WTC11 (cell line): ENCODE measurements at regions not wholly inside any gene's neighbourhood (a gene's known extent, or its start where the extent isn't known, plus 50 kb on each side); places are given as distances from the start of the nearest gene placed in this dataset.

Source experiments
- CREB1 ChIP-seq: sonication (generic); formaldehyde crosslinking; IDR thresholded peaks from 2 replicates; pipeline ENCODE4 v1.8.0; 2023; ENCODE audit warnings: mild to moderate bottlenecking, missing genetic modification reagents
- NFE2L1 ChIP-seq: sonication (generic); formaldehyde crosslinking; IDR thresholded peaks from 2 replicates; pipeline ENCODE4 v1.8.1; 2023; ENCODE audit warnings: missing genetic modification reagents
- NR1H2 ChIP-seq: sonication (generic); formaldehyde crosslinking; IDR thresholded peaks from 2 replicates; pipeline ENCODE4 v1.9.0; 2021; ENCODE audit warnings: mild to moderate bottlenecking, moderate library complexity, missing genetic modification reagents
- NR2C2 ChIP-seq: sonication (generic); formaldehyde crosslinking; IDR thresholded peaks from 2 replicates; pipeline ENCODE4 v1.8.0; 2022; ENCODE audit warnings: mild to moderate bottlenecking, missing genetic modification reagents
- NR3C1 ChIP-seq: sonication (generic); formaldehyde crosslinking; conservative IDR thresholded peaks from 2 replicates; pipeline ENCODE4 v1.8.1; 2023; ENCODE audit warnings: low read depth, mild to moderate bottlenecking, missing genetic modification reagents
- TF ChIP-seq, protein P1 (sequence below): fragments of 200-600 bp; IDR thresholded peaks from 2 replicates; pipeline ENCODE4 v1.8.0; 2022; ENCODE audit warnings: antibody characterized with exemption
- TF ChIP-seq, protein P2 (sequence below): sonication (generic); formaldehyde crosslinking; IDR thresholded peaks from 2 replicates; pipeline ENCODE4 v1.8.1; 2023; ENCODE audit warnings: mild to moderate bottlenecking, moderate library complexity, missing genetic modification reagents
- TF ChIP-seq, protein P3 (sequence below): sonication (generic); formaldehyde crosslinking; IDR thresholded peaks from 2 replicates; pipeline ENCODE4 v1.8.1; 2022; ENCODE audit warnings: low read depth, mild to moderate bottlenecking, moderate library complexity, missing genetic modification reagents, borderline replicate concordance
- TF ChIP-seq, protein P4 (sequence below): sonication (generic); formaldehyde crosslinking; IDR thresholded peaks from 2 replicates; pipeline ENCODE4 v1.8.0; 2022; ENCODE audit warnings: mild to moderate bottlenecking, missing genetic modification reagents
- TF ChIP-seq, protein P5 (sequence below): sonication (generic); formaldehyde crosslinking; IDR thresholded peaks from 2 replicates; pipeline ENCODE4 v1.8.0; 2023; ENCODE audit warnings: missing genetic modification reagents

DNA sequence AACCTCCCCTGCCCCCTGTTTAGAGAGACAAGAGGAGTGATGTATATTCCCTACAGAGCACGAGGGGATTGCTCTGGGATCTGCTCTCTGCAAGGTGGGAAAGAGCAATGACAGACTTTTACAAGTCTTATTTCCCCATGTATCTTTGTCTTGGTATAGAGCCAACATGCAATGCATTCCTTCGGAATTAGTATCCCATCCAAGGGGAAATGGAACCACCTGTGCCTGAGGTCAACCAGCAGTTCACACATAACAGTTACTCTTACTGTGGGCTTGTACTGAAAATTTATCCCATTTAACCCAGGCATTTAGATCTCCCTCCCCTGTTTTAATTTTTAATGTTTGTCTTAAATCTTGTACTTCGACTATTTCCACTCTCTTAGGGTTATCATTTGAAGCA is 250.4 kb downstream of the C6orf118 start:
- no peak for TF ChIP-seq NR3C1 (CRISPR knock-in tag)
- no peak for TF ChIP-seq CREB1
- TF ChIP-seq NR1H2 (CRISPR knock-in tag): no peak
- TF ChIP-seq, protein P1, sequence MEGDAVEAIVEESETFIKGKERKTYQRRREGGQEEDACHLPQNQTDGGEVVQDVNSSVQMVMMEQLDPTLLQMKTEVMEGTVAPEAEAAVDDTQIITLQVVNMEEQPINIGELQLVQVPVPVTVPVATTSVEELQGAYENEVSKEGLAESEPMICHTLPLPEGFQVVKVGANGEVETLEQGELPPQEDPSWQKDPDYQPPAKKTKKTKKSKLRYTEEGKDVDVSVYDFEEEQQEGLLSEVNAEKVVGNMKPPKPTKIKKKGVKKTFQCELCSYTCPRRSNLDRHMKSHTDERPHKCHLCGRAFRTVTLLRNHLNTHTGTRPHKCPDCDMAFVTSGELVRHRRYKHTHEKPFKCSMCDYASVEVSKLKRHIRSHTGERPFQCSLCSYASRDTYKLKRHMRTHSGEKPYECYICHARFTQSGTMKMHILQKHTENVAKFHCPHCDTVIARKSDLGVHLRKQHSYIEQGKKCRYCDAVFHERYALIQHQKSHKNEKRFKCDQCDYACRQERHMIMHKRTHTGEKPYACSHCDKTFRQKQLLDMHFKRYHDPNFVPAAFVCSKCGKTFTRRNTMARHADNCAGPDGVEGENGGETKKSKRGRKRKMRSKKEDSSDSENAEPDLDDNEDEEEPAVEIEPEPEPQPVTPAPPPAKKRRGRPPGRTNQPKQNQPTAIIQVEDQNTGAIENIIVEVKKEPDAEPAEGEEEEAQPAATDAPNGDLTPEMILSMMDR: no peak
- no peak for TF ChIP-seq NFE2L1 (CRISPR knock-in tag)
- TF ChIP-seq, protein P2, sequence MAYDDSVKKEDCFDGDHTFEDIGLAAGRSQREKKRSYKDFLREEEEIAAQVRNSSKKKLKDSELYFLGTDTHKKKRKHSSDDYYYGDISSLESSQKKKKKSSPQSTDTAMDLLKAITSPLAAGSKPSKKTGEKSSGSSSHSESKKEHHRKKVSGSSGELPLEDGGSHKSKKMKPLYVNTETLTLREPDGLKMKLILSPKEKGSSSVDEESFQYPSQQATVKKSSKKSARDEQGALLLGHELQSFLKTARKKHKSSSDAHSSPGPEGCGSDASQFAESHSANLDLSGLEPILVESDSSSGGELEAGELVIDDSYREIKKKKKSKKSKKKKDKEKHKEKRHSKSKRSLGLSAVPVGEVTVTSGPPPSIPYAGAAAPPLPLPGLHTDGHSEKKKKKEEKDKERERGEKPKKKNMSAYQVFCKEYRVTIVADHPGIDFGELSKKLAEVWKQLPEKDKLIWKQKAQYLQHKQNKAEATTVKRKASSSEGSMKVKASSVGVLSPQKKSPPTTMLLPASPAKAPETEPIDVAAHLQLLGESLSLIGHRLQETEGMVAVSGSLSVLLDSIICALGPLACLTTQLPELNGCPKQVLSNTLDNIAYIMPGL (CRISPR knock-in tag): no peak
- TF ChIP-seq, protein P3, sequence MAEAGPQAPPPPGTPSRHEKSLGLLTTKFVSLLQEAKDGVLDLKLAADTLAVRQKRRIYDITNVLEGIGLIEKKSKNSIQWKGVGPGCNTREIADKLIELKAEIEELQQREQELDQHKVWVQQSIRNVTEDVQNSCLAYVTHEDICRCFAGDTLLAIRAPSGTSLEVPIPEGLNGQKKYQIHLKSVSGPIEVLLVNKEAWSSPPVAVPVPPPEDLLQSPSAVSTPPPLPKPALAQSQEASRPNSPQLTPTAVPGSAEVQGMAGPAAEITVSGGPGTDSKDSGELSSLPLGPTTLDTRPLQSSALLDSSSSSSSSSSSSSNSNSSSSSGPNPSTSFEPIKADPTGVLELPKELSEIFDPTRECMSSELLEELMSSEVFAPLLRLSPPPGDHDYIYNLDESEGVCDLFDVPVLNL: no peak
- TF ChIP-seq, protein P4, sequence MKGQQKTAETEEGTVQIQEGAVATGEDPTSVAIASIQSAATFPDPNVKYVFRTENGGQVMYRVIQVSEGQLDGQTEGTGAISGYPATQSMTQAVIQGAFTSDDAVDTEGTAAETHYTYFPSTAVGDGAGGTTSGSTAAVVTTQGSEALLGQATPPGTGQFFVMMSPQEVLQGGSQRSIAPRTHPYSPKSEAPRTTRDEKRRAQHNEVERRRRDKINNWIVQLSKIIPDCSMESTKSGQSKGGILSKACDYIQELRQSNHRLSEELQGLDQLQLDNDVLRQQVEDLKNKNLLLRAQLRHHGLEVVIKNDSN (CRISPR knock-in tag): no peak
- no peak for TF ChIP-seq NR2C2 (CRISPR knock-in tag)
- TF ChIP-seq, protein P5, sequence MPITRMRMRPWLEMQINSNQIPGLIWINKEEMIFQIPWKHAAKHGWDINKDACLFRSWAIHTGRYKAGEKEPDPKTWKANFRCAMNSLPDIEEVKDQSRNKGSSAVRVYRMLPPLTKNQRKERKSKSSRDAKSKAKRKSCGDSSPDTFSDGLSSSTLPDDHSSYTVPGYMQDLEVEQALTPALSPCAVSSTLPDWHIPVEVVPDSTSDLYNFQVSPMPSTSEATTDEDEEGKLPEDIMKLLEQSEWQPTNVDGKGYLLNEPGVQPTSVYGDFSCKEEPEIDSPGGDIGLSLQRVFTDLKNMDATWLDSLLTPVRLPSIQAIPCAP: no peak
